Upper lobe of left lung (tissue), 6 donors: ENCODE measurements at regions not wholly inside any gene's neighbourhood (a gene's known extent, or its start where the extent isn't known, plus 50 kb on each side); places are given as distances from the start of the nearest gene placed in this dataset.
"Not testable (repeated sequence)": the region's sequence is repeated elsewhere in the genome, so short reads cannot be mapped to it uniquely, and the experiment has no call there.

Experiments used
- ATAC-seq, 2 donors: fragments of 200-7000 bp; cut with Tn5 transposase; one replicate each; pipeline ENCODE4 v1.9.1; 2022; ENCODE audit warnings: mild to moderate bottlenecking in 2 of 2, moderate library complexity in 2 of 2; ENCODE audit not compliant: low FRiP score in 2 of 2
- DNase-seq, 2 donors: peaks; one replicate each; pipeline ENCODE4 v3.0.0-alpha.2; 2019 to 2020
- H3K27ac ChIP-seq, 4 donors: fragments of 200-600 bp; sonication (generic); one replicate each; pipeline ENCODE4 v1.5.1; 2016 to 2019
- H3K27me3 ChIP-seq, 4 donors: fragments of 200-600 bp; sonication (generic); one replicate each; pipeline ENCODE4 v1.5.1; 2017 to 2019
- H3K36me3 ChIP-seq, 4 donors: fragments of 200-600 bp; sonication (generic); one replicate each; pipeline ENCODE4 v1.5.1; 2016 to 2019
- H3K4me1 ChIP-seq, 4 donors: fragments of 200-600 bp; sonication (generic); one replicate each; pipeline ENCODE4 v1.5.1; 2018 to 2019
- H3K4me3 ChIP-seq, 4 donors: fragments of 200-600 bp; sonication (generic); one replicate each; pipeline ENCODE4 v1.5.1; 2017 to 2019; ENCODE audit warnings: mild to moderate bottlenecking in 2 of 4, moderate library complexity in 1 of 4
- H3K9me3 ChIP-seq, 4 donors: fragments of 200-600 bp; sonication (generic); one replicate each; pipeline ENCODE4 v1.5.1; 2018 to 2019
- CTCF ChIP-seq, 6 experiments: fragments of 450-650 bp in 4 of 6; fragments of 200-600 bp in 2 of 6; sonication (generic) in 2 of 6; IDR thresholded peaks; one replicate each; pipeline ENCODE4 v1.5.1; 2016 to 2019; ENCODE audit warnings: antibody characterized with exemption in 6 of 6
- EP300 ChIP-seq, 4 donors: sonication (generic); formaldehyde crosslinking; IDR thresholded peaks; one replicate each; pipeline ENCODE4 v1.5.1; 2017; ENCODE audit warnings: antibody characterized with exemption in 4 of 4, control low read depth in 2 of 4
- POLR2A ChIP-seq, 4 donors: fragments of 450-650 bp; IDR thresholded peaks; one replicate each; pipeline ENCODE4 v1.5.1; 2016 to 2017; ENCODE audit warnings: antibody characterized with exemption in 4 of 4, mild to moderate bottlenecking in 2 of 4
- POLR2AphosphoS5 ChIP-seq, 2 donors: sonication (generic); formaldehyde crosslinking; IDR thresholded peaks; one replicate each; pipeline ENCODE4 v1.5.1; 2017; ENCODE audit warnings: antibody characterized with exemption in 2 of 2
- WGBS, 2 donors: methylation state at CpG; one replicate each; pipeline ENCODE4 v1.1.5; 2017 to 2018; 5-methylcytosine and 5-hydroxymethylcytosine counted together
- donor health status: DM: no; HTN: no; CAD: no; lungs with moderate emphysema.
- donor health status: DM: no; HTN: yes; CAD: no; lungs with severe emphysema.

- no peak for ATAC-seq
- no peaks in the 10 kb centered on the region for H3K36me3 ChIP-seq
- H3K27ac ChIP-seq: no peak overlapping the region
- no peaks in the 10 kb centered on the region for H3K27me3 ChIP-seq
- H3K4me1 ChIP-seq: no peaks in the 10 kb centered on the region
- no peak for TF ChIP-seq EP300 (IDR thresholded peaks at IDR 0.05)
- TF ChIP-seq POLR2A (IDR thresholded peaks at IDR 0.05): no peak
- TF ChIP-seq CTCF (IDR thresholded peaks at IDR 0.05): no peak
- TF ChIP-seq POLR2AphosphoS5 (IDR thresholded peaks at IDR 0.05): no peak
- no peaks in the 10 kb centered on the region for H3K9me3 ChIP-seq
- no peak for DNase-seq
- H3K4me3 ChIP-seq: no peak overlapping the region
Measured at GRCh38 chr6:114879693-114880092, 536.9 kb upstream of the HS3ST5 start.

GRCh38 chr6:114878091-114878490, 535.3 kb upstream of the HS3ST5 start:
- Histone ChIP-seq H3K36me3 (no peaks in the 10 kb centered on the region), H3K9me3 (no peaks in the 10 kb centered on the region), H3K4me3 (no peak overlapping the region), H3K27ac (no peak overlapping the region), H3K27me3 (no peaks in the 10 kb centered on the region), H3K4me1 (no peaks in the 10 kb centered on the region)
- no peak for DNase-seq
- WGBS, 2 donors: 68 to 79% methylated on average over 2 of the region's 2 CpGs
- ATAC-seq: no peak
- TF ChIP-seq EP300 (IDR thresholded peaks at IDR 0.05) (no peak), POLR2AphosphoS5 (IDR thresholded peaks at IDR 0.05) (no peak), POLR2A (IDR thresholded peaks at IDR 0.05) (no peak), CTCF (IDR thresholded peaks at IDR 0.05) (no peak)

- Histone ChIP-seq H3K36me3 (no peaks in the 10 kb centered on the region), H3K4me1 (no peaks in the 10 kb centered on the region), H3K9me3 (no peaks in the 10 kb centered on the region), H3K27me3 (no peaks in the 10 kb centered on the region), H3K27ac (no peak overlapping the region), H3K4me3 (no peak overlapping the region)
- no peak for ATAC-seq
- WGBS, 2 donors: 73 to 82% methylated on average over 4 of the region's 4 CpGs
- no peak for DNase-seq
- TF ChIP-seq POLR2AphosphoS5 (IDR thresholded peaks at IDR 0.05) (no peak), CTCF (IDR thresholded peaks at IDR 0.05) (no peak), POLR2A (IDR thresholded peaks at IDR 0.05) (no peak), EP300 (IDR thresholded peaks at IDR 0.05) (no peak)
Measured at GRCh38 chr6:114874410-114874809, 531.6 kb upstream of the HS3ST5 start.

- peak in 1 of 2 donors; percentile 33 for DNase-seq
- H3K4me3 ChIP-seq, H3K27me3 ChIP-seq, H3K9me3 ChIP-seq, H3K36me3 ChIP-seq, ATAC-seq, H3K4me1 ChIP-seq, H3K27ac ChIP-seq: not testable (repeated sequence)
- 89 to 95% methylated on average over 14 of the region's 14 CpGs for WGBS, 2 donors
Measured at GRCh38 chr6:114865506-114865905, 522.7 kb upstream of the HS3ST5 start.

GRCh38 chr6:114863610-114864009, 520.8 kb upstream of the HS3ST5 start:
- TF ChIP-seq EP300 (IDR thresholded peaks at IDR 0.05) (no peak), CTCF (IDR thresholded peaks at IDR 0.05) (no peak), POLR2A (IDR thresholded peaks at IDR 0.05) (no peak), POLR2AphosphoS5 (IDR thresholded peaks at IDR 0.05) (no peak)
- ATAC-seq (no peak), DNase-seq (no peak)
- Histone ChIP-seq H3K4me1 (no peaks in the 10 kb centered on the region), H3K27me3 (no peaks in the 10 kb centered on the region), H3K36me3 (no peaks in the 10 kb centered on the region), H3K27ac (no peak overlapping the region), H3K9me3 (peaks cover 0 to 3% (median 0%) of the 10 kb centered on the region in 4 donors), H3K4me3 (no peak overlapping the region)
- WGBS, 2 donors: 55 to 64% methylated on average over 2 of the region's 2 CpGs
